OCI-LY1 (cell line): ENCODE measurements at regions not wholly inside any gene's neighbourhood (a gene's known extent, or its start where the extent isn't known, plus 50 kb on each side); places are given as distances from the start of the nearest gene placed in this dataset.
"Not testable (repeated sequence)": the region's sequence is repeated elsewhere in the genome, so short reads cannot be mapped to it uniquely, and the experiment has no call there.

ENCODE experiments used
- CTCF ChIP-seq: fragments of 200-600 bp; sonication (generic), shearing (Covaris generic); IDR thresholded peaks from 2 replicates; pipeline ENCODE4 v1.5.1; 2017; ENCODE audit warnings: mild to moderate bottlenecking, antibody characterized with exemption, low read length, moderate library complexity, mixed read lengths
- EZH2 ChIP-seq: fragments of 200-600 bp; sonication (generic), shearing (Covaris generic); IDR thresholded peaks from 2 replicates; pipeline ENCODE4 v1.8.0; 2017; ENCODE audit warnings: borderline replicate concordance, mixed run types, mild to moderate bottlenecking, antibody characterized with exemption, low read length, moderate library complexity, mixed read lengths

- TF ChIP-seq CTCF, EZH2: not testable (repeated sequence)
These were observed 376.3 kb upstream of the PROK2 start for GRCh38 chr3:72161285-72161684.
